ENCODE measurements at regions not wholly inside any gene's neighbourhood (a gene's known extent, or its start where the extent isn't known, plus 50 kb on each side); places are given as distances from the start of the nearest gene placed in this dataset.

- TF ChIP-seq CTCF (IDR thresholded peaks at IDR 0.05), result no peak
- TF ChIP-seq POLR2A (IDR thresholded peaks at IDR 0.05), result no peak
Measured at GRCh38 chr16:55217392-55217791, 106.6 kb upstream of the IRX6 start.
